Panc1 (cell line): ENCODE measurements at regions not wholly inside any gene's neighbourhood (a gene's known extent, or its start where the extent isn't known, plus 50 kb on each side); places are given as distances from the start of the nearest gene placed in this dataset.

Source experiments
- POLR2AphosphoS5 ChIP-seq: IDR thresholded peaks from 2 replicates; pipeline ENCODE4 v1.6.1; 2012; ENCODE audit warnings: mild to moderate bottlenecking, low read depth, low read length, moderate library complexity
- TF ChIP-seq, protein P1 (sequence below): fragments of 450-650 bp; IDR thresholded peaks from 2 replicates; pipeline ENCODE4 v1.5.1; 2017; ENCODE audit warnings: mild to moderate bottlenecking

DNA sequence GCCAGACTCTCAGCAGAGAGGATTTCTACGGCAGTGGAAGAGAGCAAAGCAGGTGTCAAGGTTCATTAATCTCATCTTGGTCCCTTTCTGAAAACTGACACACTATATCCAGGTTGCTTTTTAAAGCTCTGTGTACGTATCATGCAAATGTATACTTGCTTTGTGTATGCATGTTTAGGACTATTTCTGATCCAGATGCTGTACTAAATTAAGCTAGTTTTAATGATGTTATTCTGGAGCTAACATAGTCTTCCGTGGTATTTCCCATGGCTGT lies 59.2 kb upstream of the SNX9 start:
- TF ChIP-seq, protein P1, sequence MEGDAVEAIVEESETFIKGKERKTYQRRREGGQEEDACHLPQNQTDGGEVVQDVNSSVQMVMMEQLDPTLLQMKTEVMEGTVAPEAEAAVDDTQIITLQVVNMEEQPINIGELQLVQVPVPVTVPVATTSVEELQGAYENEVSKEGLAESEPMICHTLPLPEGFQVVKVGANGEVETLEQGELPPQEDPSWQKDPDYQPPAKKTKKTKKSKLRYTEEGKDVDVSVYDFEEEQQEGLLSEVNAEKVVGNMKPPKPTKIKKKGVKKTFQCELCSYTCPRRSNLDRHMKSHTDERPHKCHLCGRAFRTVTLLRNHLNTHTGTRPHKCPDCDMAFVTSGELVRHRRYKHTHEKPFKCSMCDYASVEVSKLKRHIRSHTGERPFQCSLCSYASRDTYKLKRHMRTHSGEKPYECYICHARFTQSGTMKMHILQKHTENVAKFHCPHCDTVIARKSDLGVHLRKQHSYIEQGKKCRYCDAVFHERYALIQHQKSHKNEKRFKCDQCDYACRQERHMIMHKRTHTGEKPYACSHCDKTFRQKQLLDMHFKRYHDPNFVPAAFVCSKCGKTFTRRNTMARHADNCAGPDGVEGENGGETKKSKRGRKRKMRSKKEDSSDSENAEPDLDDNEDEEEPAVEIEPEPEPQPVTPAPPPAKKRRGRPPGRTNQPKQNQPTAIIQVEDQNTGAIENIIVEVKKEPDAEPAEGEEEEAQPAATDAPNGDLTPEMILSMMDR: no peak
- no peak for TF ChIP-seq POLR2AphosphoS5
